ENCODE measurements at regions not wholly inside any gene's neighbourhood (a gene's known extent, or its start where the extent isn't known, plus 50 kb on each side); places are given as distances from the start of the nearest gene placed in this dataset.

- Histone ChIP-seq H3K9ac (ENCODE audit: low read length) (no peak overlapping the region), H3K27me3 (ENCODE audit: insufficient read depth, low read length) (no peaks in the 10 kb centered on the region), H3K36me3 (ENCODE audit: control insufficient read depth in 1 of 2, insufficient read depth in 2 of 2, low read length in 2 of 2) (no peaks in the 10 kb centered on the region), H3K27ac (ENCODE audit: low read depth, low read length) (no peak overlapping the region), H3K9me2 (ENCODE audit: insufficient read depth) (no peaks in the 10 kb centered on the region), H3K4me1 (ENCODE audit: control insufficient read depth in 1 of 2, insufficient read depth in 2 of 2, low read length in 2 of 2) (no peaks in the 10 kb centered on the region), H4K20me1 (ENCODE audit: insufficient read depth) (no peaks in the 10 kb centered on the region), H3K9me3 (ENCODE audit: control insufficient read depth in 1 of 2, insufficient read depth in 1 of 2, low read depth in 1 of 2, low read length in 2 of 2) (peaks cover 11 to 44% of the 10 kb centered on the region in 2 experiments; a peak in 2 of 4 replicates), H2AFZ (ENCODE audit: low read depth, low read length, poor library complexity, severe bottlenecking) (no peak overlapping the region), H3K79me2 (ENCODE audit: insufficient read depth, low read length) (no peaks in the 10 kb centered on the region), H3K4me3 (replicated peaks in 1 of 2; ENCODE audit: low read depth in 1 of 2, low read length in 2 of 2) (no peak overlapping the region), H3K4me2 (ENCODE audit: low read length) (no peak overlapping the region)
- BruUV-seq (replicated peaks) = no TSS peak
- TF ChIP-seq ZNF274 (IDR thresholded peaks at IDR 0.05; ENCODE audit: low read depth, low read length) (no peak), ELF1 (IDR thresholded peaks at IDR 0.05; ENCODE audit: borderline replicate concordance, low read depth) (no peak), JUND (IDR thresholded peaks at IDR 0.05) (no peak), CBX3 (IDR thresholded peaks at IDR 0.05; ENCODE audit: low read depth) (no peak), EGR1 (IDR thresholded peaks at IDR 0.05; ENCODE audit: low read depth) (no peak), SIN3A (IDR thresholded peaks at IDR 0.05; ENCODE audit: low read depth) (no peak), EZH2 (IDR thresholded peaks at IDR 0.05) (no peak), ZFX (IDR thresholded peaks at IDR 0.05) (no peak)
- no peak for ATAC-seq
- intact Hi-C loops (cut with micrococcal nuclease) = no loop called here
- ChIA-PET RAD21 (ENCODE audit: low non-redundant PET in 1 of 2, low total read pairs in 2 of 2, uncharacterized antibody in 2 of 2, unreplicated experiment in 2 of 2) (no interaction called here), POLR2A (no interaction called here), CTCF (no interaction called here)
- no peak for DNase-seq (ENCODE audit: low read depth, low spot score)
Measured at GRCh38 chr5:2496891-2497290, 254.6 kb downstream of the IRX2 start.

- no peaks in the 10 kb centered on the region for H4K20me1 ChIP-seq (ENCODE audit: insufficient read depth)
- no peak overlapping the region for H2AFZ ChIP-seq (ENCODE audit: low read depth, low read length, poor library complexity, severe bottlenecking)
- intact Hi-C loops (cut with micrococcal nuclease) = no loop called here
- H3K4me3 ChIP-seq (replicated peaks in 1 of 2; ENCODE audit: low read depth in 1 of 2, low read length in 2 of 2) = no peak overlapping the region
- ChIA-PET POLR2A (no interaction called here), CTCF (no interaction called here), RAD21 (ENCODE audit: low non-redundant PET in 1 of 2, low total read pairs in 2 of 2, uncharacterized antibody in 2 of 2, unreplicated experiment in 2 of 2) (no interaction called here)
- no peaks in the 10 kb centered on the region for H3K4me1 ChIP-seq (ENCODE audit: control insufficient read depth in 1 of 2, insufficient read depth in 2 of 2, low read length in 2 of 2)
- no peak overlapping the region for H3K27ac ChIP-seq (ENCODE audit: low read depth, low read length)
- no peaks in the 10 kb centered on the region for H3K9me2 ChIP-seq (ENCODE audit: insufficient read depth)
- BruUV-seq (replicated peaks) = no TSS peak
- no peaks in the 10 kb centered on the region for H3K27me3 ChIP-seq (ENCODE audit: insufficient read depth, low read length)
- H3K36me3 ChIP-seq (ENCODE audit: control insufficient read depth in 1 of 2, insufficient read depth in 2 of 2, low read length in 2 of 2) = no peaks in the 10 kb centered on the region
- H3K4me2 ChIP-seq (ENCODE audit: low read length) = no peak overlapping the region
- H3K79me2 ChIP-seq (ENCODE audit: insufficient read depth, low read length) = no peaks in the 10 kb centered on the region
- no peak for DNase-seq (ENCODE audit: low read depth, low spot score)
- no peak for TF ChIP-seq POLR2A (IDR thresholded peaks at IDR 0.05; ENCODE audit: borderline replicate concordance, extremely low read depth, insufficient read depth, insufficient read length)
- TF ChIP-seq SRF (IDR thresholded peaks at IDR 0.05; ENCODE audit: low read depth) = no peak
- TF ChIP-seq ZNF274 (IDR thresholded peaks at IDR 0.05; ENCODE audit: low read depth, low read length) = no peak
- peaks cover 11 to 41% of the 10 kb centered on the region in 2 experiments; a peak in 2 of 4 replicates for H3K9me3 ChIP-seq (ENCODE audit: control insufficient read depth in 1 of 2, insufficient read depth in 1 of 2, low read depth in 1 of 2, low read length in 2 of 2)
- no peak for ATAC-seq
- H3K9ac ChIP-seq (ENCODE audit: low read length) = no peak overlapping the region
Measured at GRCh38 chr5:2496126-2496525, 255.4 kb downstream of the IRX2 start.

Measured in HCT116 (cell line).